ENCODE measurements at regions not wholly inside any gene's neighbourhood (a gene's known extent, or its start where the extent isn't known, plus 50 kb on each side); places are given as distances from the start of the nearest gene placed in this dataset.
"Not testable (repeated sequence)": the region's sequence is repeated elsewhere in the genome, so short reads cannot be mapped to it uniquely, and the experiment has no call there.

- no peak for DNase-seq
Observed at GRCh38 chr10:57472823-57473619, 794.7 kb downstream of the IPMK start.

- DNase-seq, result no peak
Observed at GRCh38 chr10:57468894-57469432, 798.7 kb downstream of the IPMK start.

- no peak for DNase-seq
Observed at GRCh38 chr10:57465155-57465554, 802.5 kb downstream of the IPMK start.

- no peak for DNase-seq
Observed at GRCh38 chr10:57460540-57460939, 807.2 kb downstream of the IPMK start.

GRCh38 chr10:57457972-57458512 is 809.7 kb downstream of the IPMK start:
- DNase-seq, result no peak

- DNase-seq, result no peak
Observed at GRCh38 chr10:57430376-57430775, 837.3 kb downstream of the IPMK start.

- DNase-seq, result no peak
Observed at GRCh38 chr10:57420881-57421280, 846.8 kb downstream of the IPMK start.

- DNase-seq, result no peak
Observed at GRCh38 chr10:57418476-57418875, 849.2 kb downstream of the IPMK start.

GRCh38 chr10:57395923-57396322 is 871.8 kb downstream of the IPMK start:
- DNase-seq, result no peak

- DNase-seq, result no peak
Observed at GRCh38 chr10:57367412-57367811, 900.3 kb downstream of the IPMK start.

- DNase-seq, result no peak
Observed at GRCh38 chr10:57362811-57363210, 904.9 kb downstream of the IPMK start.

- DNase-seq, result no peak
Observed at GRCh38 chr10:57353403-57354003, 914.2 kb downstream of the IPMK start.

- no peak for DNase-seq
Observed at GRCh38 chr10:57351076-57351475, 916.6 kb downstream of the IPMK start.

GRCh38 chr10:57341294-57341693 is 926.4 kb downstream of the IPMK start:
- DNase-seq, result no peak

- DNase-seq, result peak in 1 of 2 donors; percentile 11
Observed at GRCh38 chr10:57338823-57339558, 928.7 kb downstream of the IPMK start.

GRCh38 chr10:57336865-57337264 is 930.8 kb downstream of the IPMK start:
- DNase-seq, result no peak

- no peak for DNase-seq
Observed at GRCh38 chr10:57336341-57336740, 931.4 kb downstream of the IPMK start.

- DNase-seq, result no peak
Observed at GRCh38 chr10:57334523-57334922, 933.2 kb downstream of the IPMK start.

GRCh38 chr10:57333880-57334279 is 933.8 kb downstream of the IPMK start:
- no peak for DNase-seq

GRCh38 chr10:57321400-57321854 is 946.3 kb downstream of the IPMK start:
- not testable (repeated sequence) for DNase-seq

- no peak for DNase-seq
Observed at GRCh38 chr10:57320416-57320815, 947.3 kb downstream of the IPMK start.

- no peak for DNase-seq
Observed at GRCh38 chr10:57314046-57314445, 953.0 kb upstream of the ZWINT start.

GRCh38 chr10:57303566-57303965 is 942.5 kb upstream of the ZWINT start:
- DNase-seq, result no peak

Measured in hippocampal formation (tissue), 2 donors.